Mammary epithelial cell (primary cell): ENCODE measurements at regions not wholly inside any gene's neighbourhood (a gene's known extent, or its start where the extent isn't known, plus 50 kb on each side); places are given as distances from the start of the nearest gene placed in this dataset.

ENCODE experiments used
- CTCF ChIP-seq, 2 donors: IDR thresholded peaks in 1 of 2; conservative IDR thresholded peaks in 1 of 2; 2 replicates each; pipeline ENCODE4 v1.5.1; 2011 to 2012; ENCODE audit warnings: inconsistent platforms in 2 of 2, low read length in 2 of 2, mild to moderate bottlenecking in 2 of 2, control low read depth in 1 of 2, low read depth in 1 of 2; ENCODE audit not compliant: insufficient read depth in 1 of 2; ENCODE audit errors: extremely low read depth in 1 of 2
- EZH2 ChIP-seq: IDR thresholded peaks from 2 replicates; pipeline ENCODE4 v1.6.1; 2012; ENCODE audit warnings: low read length, inconsistent platforms, borderline replicate concordance

- TF ChIP-seq CTCF (conservative IDR thresholded peaks at IDR 0.05 in 1 of 2, IDR thresholded peaks at IDR 0.05 in 1 of 2; ENCODE audit: extremely low read depth in 1 of 2, insufficient read depth in 1 of 2, low read depth in 1 of 2, low read length in 2 of 2) (no peak), EZH2 (no peak)
Observed at GRCh38 chr4:122027203-122027602, 75.3 kb upstream of the TRPC3 start.
